GM19397 (cell line): ENCODE measurements at regions not wholly inside any gene's neighbourhood (a gene's known extent, or its start where the extent isn't known, plus 50 kb on each side); places are given as distances from the start of the nearest gene placed in this dataset.
"Not testable (repeated sequence)": the region's sequence is repeated elsewhere in the genome, so short reads cannot be mapped to it uniquely, and the experiment has no call there.

Source experiments
- ATAC-seq: cut with Tn5 transposase; IDR thresholded peaks from one replicate; pipeline ENCODE4 v1.9.1; 2021; ENCODE audit warnings: mild to moderate bottlenecking, moderate library complexity; ENCODE audit not compliant: unreplicated experiment

DNA sequence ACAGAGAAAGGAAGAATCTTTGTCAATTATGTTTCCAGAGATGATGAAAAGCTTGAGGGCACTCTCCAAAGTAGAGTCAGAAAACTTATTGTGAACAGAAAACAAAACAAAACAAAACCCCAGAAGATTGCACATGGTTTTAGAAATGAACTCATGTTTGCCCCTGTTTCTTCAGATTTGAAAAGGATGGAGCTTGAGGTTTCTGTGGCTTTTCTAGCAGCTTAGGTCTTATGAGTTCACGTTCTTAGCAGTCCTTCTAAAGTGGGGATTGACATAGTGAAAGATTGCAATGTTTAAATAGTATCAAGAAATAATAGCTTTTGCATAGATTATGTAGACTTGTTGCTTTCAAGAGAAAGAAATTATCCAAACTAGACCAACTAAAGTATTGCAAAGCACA, 421.8 kb downstream of the GBA3 start:
- no peak for ATAC-seq

DNA sequence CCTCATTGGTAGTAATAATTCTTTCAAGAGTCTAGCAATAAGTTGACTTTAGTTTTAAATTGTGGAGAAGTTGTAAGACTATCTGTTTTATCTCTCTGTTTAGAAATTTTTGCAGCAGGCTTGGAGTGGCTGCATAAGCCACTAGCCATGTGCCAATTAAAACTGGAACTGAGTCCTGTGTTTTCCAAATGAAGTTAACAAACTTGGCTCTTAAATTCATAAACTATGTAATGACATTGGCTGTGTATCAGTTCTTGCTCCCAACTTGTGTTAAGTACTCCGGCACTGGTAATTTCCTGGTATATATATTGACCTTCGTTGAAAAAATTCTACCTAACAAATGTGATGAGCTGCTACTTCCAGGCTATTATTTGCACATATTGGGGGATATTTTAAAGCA, 420.4 kb downstream of the GBA3 start:
- no peak for ATAC-seq

DNA sequence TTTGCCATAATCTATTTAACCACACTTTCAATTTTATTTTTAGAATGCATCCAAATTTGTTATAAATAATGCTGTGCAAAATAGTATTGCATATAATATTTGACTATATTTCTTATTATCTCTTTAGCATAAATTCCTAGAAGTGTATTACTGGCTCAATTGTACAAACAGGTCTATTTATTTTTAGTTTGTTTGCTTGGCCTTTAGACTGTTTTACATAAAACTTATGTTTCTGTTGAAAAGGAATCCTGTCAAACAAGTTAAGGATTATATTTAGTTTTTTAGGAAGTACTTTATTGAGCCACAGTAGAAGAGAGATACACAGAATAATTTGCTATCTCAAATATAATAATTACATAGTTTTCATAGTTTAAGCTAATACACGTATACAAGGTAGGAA, 413.8 kb downstream of the GBA3 start:
- no peak for ATAC-seq

DNA sequence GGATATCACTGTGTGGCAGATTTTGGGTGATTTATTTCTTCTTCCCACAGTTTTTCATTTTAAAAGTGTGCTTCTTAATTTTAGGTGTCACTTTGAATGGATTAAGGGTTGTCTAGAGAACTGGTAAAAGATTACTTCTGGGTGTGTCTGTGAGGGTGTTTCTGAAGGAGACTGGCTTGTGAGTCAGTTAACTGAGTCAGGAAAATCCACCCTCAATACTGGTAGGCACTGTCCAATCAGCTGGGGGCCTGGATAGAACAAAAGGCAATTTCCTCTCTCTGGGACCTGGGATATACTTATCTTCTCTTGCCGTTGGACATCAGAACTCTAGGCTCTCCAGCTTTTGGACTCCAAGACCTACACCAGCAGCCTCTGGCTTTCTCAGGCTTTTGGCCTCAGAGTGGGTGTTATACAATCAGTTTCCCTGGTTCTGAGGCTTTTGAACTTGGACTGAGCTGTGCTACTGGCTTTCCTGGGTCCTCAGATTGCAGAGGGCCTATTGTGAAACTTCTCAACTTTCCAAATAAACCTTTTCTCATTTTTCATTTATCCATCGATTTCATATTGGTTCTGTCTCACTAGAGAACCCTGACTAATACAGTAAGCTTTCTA, 413.1 kb downstream of the GBA3 start:
- no peak for ATAC-seq

DNA sequence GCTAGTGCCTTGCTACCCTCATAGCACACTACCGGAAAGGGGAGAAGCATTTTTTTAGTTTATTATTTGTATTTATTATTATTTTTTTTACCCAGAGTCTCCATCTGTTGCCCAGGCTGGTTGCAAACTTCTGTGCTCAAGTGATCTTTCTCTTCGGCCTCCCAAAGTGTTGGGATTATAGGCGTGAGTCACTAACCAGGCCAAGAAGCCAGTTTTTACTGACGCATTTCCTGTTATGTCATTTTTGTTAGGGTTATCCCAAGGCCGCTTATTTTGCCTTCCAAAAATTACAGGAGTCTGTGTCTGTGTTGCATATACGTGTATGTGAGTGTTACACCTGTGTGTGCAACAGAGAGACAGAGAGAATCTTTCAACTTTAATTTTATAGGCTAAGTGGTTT, 404.5 kb downstream of the GBA3 start:
- ATAC-seq, result no peak

DNA sequence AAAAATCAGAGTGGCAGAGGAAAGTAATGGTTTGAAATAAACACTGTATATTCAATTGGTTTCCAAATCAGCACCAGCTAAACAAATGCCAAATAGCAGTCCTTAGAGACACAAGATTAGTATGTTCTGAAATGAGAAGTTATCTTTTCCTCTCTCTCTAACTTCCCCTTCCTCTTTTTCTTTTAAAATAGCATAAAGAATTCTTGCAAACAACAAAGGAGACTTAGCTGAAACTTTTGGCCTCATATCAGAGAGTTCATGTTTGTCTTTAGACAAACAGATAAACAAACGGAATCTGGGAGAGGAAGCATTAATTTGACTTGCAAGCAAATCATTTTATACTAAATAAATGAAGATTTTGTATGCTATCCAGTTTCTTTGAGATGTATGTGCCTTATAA, 399.0 kb downstream of the GBA3 start:
- no peak for ATAC-seq

DNA sequence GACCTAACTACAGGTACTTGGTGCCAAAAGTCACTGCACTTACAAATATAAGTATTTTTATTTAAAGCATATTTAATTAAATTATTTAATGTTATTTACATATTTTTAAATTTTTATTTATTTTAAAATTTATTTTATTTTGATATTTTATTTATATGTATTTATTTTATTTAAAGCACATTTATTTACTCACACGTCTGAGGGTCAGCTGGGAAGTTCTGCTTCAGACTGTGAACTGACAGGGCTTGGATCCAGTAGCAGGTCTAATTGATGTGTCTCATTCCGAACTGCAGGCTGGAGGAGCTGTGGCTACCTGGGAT, 392.5 kb downstream of the GBA3 start:
- ATAC-seq, result no peak

DNA sequence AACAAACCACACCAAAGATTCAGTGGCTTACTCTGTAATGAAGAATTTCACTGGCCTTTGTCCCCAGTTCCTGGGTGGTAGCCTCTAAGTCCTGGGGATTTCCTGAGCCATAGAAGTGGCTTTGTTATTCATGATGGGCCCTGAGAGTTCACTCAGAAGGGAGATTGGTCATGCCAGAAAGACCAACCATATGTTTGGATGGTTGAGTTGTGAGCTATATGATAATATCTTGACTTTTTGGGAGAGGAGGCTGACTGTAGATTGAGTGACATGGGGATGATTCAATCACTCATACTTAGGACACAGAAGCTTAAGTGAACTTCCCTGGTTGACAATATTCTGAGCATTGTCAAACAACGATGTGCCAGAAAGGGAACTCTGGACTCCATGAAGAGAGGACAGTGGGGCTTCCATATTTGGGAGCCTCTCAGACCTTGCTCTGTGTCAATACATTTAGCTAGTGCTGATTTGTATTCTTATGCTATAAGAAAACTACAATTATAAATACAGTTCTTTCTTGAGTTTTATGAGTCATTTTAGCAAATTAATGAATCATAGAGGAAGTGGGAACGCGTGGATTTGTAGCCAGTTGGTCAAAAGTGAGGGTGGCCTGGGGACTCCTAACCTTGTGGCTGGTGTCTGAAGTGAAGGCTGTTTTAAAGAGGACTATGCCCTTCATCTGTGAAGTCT, 392.0 kb downstream of the GBA3 start:
- ATAC-seq, result no peak

DNA sequence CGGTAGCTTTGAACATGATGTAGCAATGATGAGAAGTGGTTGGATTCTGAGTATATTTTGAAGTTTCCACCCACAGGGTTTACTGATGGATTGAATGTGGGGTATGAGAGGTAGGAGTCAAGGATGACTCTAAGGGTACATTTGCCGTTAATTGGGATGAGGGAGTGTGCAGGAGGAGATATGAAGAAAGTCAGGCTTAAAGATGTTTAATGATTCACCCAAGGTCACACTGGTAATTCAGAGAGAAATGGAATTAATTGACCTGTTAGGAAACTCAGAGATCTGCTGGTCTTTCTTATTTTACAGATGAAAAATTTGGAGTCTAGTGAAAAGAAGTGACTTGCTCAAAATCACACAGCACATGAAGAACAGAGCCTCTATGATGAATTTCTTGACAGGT, 390.7 kb downstream of the GBA3 start:
- ATAC-seq, result no peak

DNA sequence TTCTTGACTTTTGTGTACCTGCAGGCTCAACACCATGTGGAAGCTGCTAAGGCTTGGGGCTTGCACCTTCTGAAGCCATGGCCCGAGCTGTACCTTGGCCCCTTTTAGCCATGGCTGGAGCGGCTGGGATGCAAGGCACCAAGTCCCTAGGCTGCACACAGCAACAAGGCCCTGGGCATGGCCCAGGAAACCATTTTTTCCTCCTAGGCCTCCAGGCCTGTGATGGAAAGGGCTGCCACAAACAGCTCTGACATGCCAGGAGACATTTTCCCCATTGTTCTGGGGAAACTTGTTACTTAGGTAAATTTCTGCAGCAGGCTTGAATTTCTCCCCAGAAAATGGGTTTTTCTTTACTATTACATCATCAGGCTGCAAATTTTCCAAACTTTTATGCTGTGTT, 387.4 kb downstream of the GBA3 start:
- ATAC-seq, result not testable (repeated sequence)

DNA sequence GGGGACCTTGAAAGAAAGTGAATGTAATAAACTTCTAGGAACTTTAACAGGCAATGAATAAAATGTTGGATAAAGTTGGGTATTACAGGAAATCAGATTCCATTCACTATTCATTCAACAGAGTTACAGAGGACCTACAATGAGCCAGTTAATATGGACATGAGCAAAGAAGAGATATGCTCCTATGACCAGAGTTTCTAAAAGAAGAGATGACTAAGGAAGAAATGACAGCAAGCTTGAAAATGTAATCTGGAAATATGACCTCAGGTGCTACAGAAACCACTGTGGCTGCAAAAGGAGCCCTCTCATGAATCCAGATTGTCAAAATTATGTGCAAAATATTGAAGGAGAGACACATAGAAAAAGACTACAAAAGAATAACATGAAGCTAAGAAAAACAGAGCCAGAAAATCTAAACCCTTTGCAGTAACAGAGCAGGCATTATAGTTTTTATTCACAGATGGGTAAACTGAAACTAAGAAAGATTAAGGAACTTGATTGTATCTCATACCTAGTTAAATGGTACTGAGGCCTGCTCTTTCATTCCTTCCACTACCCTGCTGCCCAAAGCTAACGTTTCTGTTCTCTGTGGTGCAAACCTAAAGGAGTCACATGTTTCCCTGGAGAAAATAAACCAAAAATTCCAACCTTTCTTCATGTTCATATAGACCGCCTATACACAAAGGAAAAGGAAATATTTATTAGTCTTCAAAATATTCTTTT, 378.3 kb downstream of the GBA3 start:
- no peak for ATAC-seq

DNA sequence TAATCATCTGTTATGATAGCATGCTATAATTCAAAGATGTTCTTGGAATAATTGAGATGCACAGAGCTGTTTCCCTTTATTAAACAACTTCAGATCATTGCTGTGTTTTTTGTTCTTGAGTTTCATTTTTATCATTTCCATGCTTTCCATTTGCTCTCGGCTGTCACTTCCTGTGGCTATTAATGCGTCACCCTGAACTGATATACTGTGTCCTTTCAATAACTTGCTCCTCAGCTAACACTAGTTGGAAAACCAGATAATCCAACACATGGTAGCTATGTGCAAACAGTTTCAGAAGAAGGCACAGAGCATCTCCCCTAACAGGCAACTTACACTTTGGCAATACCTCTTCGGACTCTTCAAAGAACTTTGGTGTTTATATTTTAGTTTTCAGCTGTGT, 376.0 kb downstream of the GBA3 start:
- ATAC-seq, result no peak

DNA sequence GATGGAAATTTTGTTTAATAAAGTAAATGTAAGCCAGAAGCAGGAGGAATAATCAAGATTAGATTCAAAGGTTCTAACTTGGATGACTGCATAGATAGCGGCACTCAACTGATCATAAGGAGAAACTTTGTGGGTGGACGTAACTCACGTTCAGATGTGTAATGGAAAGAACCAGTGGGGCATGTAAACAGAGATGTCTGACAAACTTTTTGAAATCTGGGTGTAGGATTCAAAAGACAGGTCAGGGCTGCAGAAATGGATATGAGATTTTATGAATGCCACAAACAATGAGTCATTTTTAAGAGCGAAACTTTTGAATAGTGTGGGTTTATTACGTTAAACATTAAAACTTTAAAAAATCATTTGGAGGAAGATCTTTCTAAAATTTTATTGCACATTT, 375.6 kb downstream of the GBA3 start:
- ATAC-seq, result no peak

DNA sequence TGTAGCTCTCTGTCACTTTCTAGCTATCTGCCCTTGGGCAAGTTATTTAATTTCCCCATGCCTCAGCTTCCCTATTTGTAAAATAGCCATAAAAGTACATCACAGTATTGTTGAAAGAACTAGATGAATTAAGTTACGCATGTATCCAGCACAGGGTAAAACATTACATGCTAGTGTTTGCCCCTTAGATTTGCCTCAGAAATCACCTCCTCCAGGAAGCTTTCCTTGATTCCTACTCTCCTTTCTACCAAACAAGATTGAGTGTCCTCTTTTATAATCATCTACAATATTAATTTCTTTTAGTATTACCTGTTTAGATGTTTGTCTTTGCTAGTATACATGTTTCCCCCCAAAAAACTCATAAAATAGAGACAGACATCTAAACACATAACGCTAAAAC, 369.5 kb downstream of the GBA3 start:
- ATAC-seq, result no peak

DNA sequence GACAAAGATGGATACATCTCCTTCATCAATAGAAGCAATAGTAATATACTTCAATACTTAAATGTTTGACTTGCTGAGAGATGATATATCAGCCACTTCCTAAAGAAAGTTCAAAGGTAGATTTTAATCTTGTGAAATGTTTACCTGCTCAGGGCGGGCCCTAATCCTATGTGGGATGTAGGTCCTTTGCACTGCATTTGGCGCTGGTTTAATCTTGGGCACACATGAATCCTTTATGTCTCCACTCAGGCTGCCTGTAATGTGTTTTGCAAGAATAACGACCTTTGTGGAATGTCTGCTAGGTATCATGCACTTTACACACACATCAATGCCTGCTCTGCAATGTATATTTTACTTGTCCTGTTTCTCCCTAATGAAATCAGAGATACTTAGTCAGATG, 368.7 kb downstream of the GBA3 start:
- no peak for ATAC-seq

DNA sequence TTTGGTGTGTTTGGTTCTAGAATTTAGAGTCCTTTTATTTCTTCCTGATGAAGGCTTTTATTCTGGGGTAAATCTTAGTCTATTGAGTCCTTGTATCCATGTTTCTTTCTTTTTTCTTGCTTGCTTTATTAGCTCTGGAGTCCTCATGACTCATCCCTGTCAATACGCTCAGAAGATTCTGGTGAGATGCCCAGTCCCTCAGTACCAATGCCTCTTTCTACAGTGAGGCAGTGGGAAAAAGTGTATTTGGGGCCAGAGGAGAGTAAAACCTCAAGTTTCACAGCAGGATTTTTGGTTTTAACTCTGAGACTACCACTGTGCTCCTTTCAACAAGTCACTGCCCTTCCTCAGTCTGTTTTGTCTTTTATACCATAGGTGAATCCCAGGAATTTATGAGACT, 368.0 kb downstream of the GBA3 start:
- ATAC-seq, result no peak

DNA sequence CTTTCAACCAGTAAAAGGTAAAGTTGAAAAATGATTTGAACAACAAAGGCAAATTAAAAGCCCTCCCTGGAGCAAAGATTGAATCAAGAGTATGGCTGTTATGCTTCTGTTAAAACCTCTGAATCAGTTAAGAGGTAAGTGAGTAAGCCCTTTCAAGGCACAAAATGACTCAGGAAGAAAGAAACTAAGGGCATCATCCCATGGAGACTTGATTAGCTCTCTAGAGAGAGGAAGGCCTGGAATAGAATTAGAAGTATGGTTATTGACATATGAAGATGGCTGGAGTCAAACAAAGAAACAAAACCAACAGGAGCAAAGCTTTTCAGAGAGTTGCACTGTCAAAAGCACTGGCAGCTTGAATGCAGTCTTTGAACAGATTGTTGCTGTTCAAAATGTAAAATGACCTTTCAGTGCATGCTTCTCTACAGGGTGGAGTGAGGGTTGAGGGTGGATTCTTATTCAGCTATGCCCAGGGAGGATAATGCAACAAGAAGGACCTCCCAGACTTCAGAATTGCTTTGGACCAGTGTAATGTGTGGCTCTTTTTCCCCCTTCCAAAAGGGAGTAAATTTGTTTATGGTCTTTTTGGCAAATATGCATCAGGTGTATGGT, 365.5 kb downstream of the GBA3 start:
- ATAC-seq, result no peak

DNA sequence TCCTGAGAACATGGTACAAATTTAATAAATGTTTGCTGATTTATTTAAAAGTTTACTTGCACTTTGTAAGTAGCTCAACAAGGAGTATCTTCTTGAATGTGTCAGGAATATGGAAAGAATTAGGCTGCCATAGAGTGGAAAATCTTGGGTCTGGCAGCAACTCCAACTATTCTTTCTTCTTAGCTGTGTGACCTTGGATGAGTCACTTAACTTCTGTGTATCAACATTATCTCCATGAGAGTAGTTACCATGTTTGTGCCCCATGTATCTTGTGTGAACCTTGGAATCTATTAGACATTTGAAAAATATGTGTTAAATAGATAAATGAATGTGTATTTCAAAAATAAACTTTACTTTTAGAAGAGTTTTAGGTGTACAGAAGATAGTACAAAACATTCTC, 348.8 kb downstream of the GBA3 start:
- ATAC-seq, result no peak

DNA sequence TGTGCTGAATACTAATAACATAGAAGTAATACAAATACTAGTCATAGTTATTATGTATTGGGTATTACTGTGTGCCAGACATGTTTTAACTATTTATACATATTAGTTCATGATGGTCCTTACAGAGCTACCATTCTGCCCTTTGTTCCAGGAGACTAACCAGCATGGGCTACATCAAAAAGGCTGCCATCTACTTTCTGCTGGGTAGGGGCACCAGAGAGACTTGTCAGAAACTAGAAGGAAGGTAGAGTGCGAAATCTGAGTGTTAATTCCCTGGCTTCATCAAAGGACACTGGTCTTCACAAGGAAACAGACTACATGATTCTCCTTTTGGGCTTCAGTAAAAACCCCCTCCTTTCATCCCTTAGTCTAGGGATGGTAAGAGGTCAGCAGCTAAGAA, 347.8 kb downstream of the GBA3 start:
- ATAC-seq, result no peak

DNA sequence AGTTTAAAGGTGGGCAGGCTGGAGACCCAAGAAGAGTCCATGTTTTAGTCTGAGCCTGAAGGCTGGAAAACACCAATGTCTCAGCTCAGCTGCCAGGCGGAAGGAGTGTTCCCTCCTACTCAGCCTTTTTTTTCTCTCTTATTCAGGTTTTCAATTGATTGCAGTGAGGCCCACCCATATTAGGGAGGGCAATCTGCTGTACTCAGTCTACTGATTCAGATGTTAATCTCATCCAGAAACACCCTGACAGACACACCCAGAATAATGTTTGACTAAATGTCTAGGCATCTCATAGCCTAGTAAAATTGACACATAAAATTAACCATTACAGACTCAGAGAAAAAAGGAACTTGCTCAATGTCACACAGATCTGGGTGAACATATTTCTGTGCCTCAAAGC, 347.1 kb downstream of the GBA3 start:
- ATAC-seq, result no peak

DNA sequence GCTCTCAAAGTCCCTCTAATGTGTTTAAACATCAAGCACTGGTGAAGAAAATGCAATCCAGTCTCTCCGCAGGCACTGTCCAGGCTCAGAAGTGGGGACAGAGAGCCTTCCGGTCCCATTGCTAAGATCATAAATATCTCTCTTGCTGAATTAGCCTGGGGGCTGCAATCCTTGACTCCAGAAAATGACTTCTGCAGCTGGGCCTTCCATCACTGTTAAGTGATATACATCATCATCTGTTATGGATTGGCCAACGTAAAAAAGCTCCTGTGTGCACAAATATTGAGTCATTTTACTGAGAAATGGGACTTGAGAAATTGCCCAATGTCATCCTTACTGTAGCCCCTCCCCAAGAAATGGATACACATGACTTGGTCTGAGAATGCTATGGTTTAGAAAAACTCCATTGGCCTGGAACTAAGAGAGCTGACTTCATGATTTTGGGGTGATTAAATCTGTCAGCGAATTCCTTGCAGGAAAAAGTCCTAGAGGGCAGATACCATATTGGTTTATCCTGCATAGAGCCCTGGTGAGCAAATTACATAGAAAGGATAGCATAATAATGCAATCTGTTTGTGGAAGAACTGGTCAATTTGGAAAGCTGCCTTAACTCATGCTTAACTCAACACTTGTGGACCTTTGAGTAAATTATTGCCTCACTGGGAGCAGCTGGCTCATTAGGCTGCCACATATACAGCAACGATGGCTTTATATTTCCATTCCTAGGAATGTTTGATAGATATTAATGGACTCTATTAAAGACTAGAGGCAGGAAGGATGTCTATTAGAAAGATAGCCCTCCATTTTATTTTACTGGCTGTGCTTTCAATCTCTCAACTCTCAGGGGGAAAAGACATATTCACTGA, 346.1 kb downstream of the GBA3 start:
- ATAC-seq, result no peak
